Ovary (tissue), 7 donors: ENCODE measurements at regions not wholly inside any gene's neighbourhood (a gene's known extent, or its start where the extent isn't known, plus 50 kb on each side); places are given as distances from the start of the nearest gene placed in this dataset.

Experiments used
- DNase-seq, 5 donors: peaks; one replicate each; pipeline ENCODE4 v3.0.0-alpha.2; 2019 to 2020
- H3K27ac ChIP-seq, 2 donors: fragments of 200-600 bp; one replicate each; pipeline versions ENCODE4 v1.5.1 to v1.8.0; 2019 to 2022
- H3K27me3 ChIP-seq: fragments of 200-600 bp; one replicate; pipeline ENCODE4 v1.8.0; 2022
- H3K36me3 ChIP-seq: fragments of 200-600 bp; sonication (generic); one replicate; pipeline ENCODE4 v1.5.1; 2019
- H3K4me1 ChIP-seq: one replicate; pipeline ENCODE4 v1.8.1; 2013; ENCODE audit warnings: mild to moderate bottlenecking, moderate library complexity; ENCODE audit not compliant: insufficient read depth
- H3K4me3 ChIP-seq: fragments of 200-600 bp; sonication (generic); one replicate; pipeline ENCODE4 v1.5.1; 2017
- H3K9me3 ChIP-seq, 2 donors: fragments of 200-600 bp in 1 of 2; sonication (generic) in 1 of 2; one replicate each; pipeline versions ENCODE4 v1.5.1 to v1.8.1; 2013 to 2019; ENCODE audit warnings: mild to moderate bottlenecking in 1 of 2, moderate library complexity in 1 of 2
- EP300 ChIP-seq: sonication (generic); formaldehyde crosslinking; IDR thresholded peaks from one replicate; pipeline ENCODE4 v1.6.1; 2017; ENCODE audit warnings: antibody characterized with exemption
- POLR2A ChIP-seq: fragments of 450-650 bp; IDR thresholded peaks from one replicate; pipeline ENCODE4 v1.6.1; 2017; ENCODE audit warnings: antibody characterized with exemption, mild to moderate bottlenecking, moderate library complexity
- WGBS, 3 donors: extraction: QIAGEN DNeasy Blood & Tissue Kit in 1 of 3; methylation state at CpG; one replicate each; pipeline versions ENCODE4 v1.1.5 to v1.1.7; 2013 to 2017; 5-methylcytosine and 5-hydroxymethylcytosine counted together
- intact Hi-C, 4 donors: fragments of 100-400 bp; cut with DNase I; formaldehyde crosslinking; loops; one replicate each; pipeline versions ENCODE4 v1.11.0 to v1.15.1; 2022 to 2023
- TF ChIP-seq, protein P1 (sequence below), 3 donors: fragments of 450-650 bp in 2 of 3; fragments of 200-600 bp in 1 of 3; IDR thresholded peaks; one replicate each; pipeline versions ENCODE4 v1.5.1 to v1.8.0; 2016 to 2022; ENCODE audit warnings: antibody characterized with exemption in 3 of 3, mild to moderate bottlenecking in 1 of 3
- donor health status: DM: no; HTN: no; CAD: no; lungs with moderate emphysema.
- donor health status: DM: no; HTN: no; CAD: no.
- donor health status: Bipolar disorder and iron deficiency.
- donor health status: DM: no; HTN: no; CAD: no.
- donor health status: DM: yes; HTN: yes; CAD: no.

GRCh38 chr9:87013490-87013889, 66.2 kb upstream of the GAS1 start:
- TF ChIP-seq POLR2A (no peak), EP300 (no peak)
- TF ChIP-seq, protein P1, sequence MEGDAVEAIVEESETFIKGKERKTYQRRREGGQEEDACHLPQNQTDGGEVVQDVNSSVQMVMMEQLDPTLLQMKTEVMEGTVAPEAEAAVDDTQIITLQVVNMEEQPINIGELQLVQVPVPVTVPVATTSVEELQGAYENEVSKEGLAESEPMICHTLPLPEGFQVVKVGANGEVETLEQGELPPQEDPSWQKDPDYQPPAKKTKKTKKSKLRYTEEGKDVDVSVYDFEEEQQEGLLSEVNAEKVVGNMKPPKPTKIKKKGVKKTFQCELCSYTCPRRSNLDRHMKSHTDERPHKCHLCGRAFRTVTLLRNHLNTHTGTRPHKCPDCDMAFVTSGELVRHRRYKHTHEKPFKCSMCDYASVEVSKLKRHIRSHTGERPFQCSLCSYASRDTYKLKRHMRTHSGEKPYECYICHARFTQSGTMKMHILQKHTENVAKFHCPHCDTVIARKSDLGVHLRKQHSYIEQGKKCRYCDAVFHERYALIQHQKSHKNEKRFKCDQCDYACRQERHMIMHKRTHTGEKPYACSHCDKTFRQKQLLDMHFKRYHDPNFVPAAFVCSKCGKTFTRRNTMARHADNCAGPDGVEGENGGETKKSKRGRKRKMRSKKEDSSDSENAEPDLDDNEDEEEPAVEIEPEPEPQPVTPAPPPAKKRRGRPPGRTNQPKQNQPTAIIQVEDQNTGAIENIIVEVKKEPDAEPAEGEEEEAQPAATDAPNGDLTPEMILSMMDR (IDR thresholded peaks at IDR 0.05): no peak
- DNase-seq: no peak
- WGBS, 3 donors: 84 to 91% (median 89%) methylated on average over 3 of the region's 3 CpGs
- Histone ChIP-seq H3K4me3 (no peak overlapping the region), H3K27me3 (no peaks in the 10 kb centered on the region), H3K9me3 (no peaks in the 10 kb centered on the region), H3K4me1 (peaks cover 4% of the 10 kb centered on the region), H3K36me3 (no peaks in the 10 kb centered on the region), H3K27ac (no peak overlapping the region)
- intact Hi-C loops: no loop called here

GRCh38 chr9:87014436-87014835, 67.1 kb upstream of the GAS1 start:
- Histone ChIP-seq H3K27me3 (no peaks in the 10 kb centered on the region), H3K4me3 (no peak overlapping the region), H3K27ac (no peak overlapping the region), H3K36me3 (no peaks in the 10 kb centered on the region), H3K4me1 (peaks cover 4% of the 10 kb centered on the region), H3K9me3 (no peaks in the 10 kb centered on the region)
- WGBS, 3 donors: 3 to 10% (median 6%) methylated on average over 1 of the region's 1 CpG
- intact Hi-C loops: no loop called here
- no peak for DNase-seq
- TF ChIP-seq, protein P1 (IDR thresholded peaks at IDR 0.05): no peak
- no peak for TF ChIP-seq EP300
- no peak for TF ChIP-seq POLR2A

- Histone ChIP-seq H3K27me3 (no peaks in the 10 kb centered on the region), H3K4me1 (peaks cover 4% of the 10 kb centered on the region), H3K36me3 (no peaks in the 10 kb centered on the region), H3K27ac (no peak overlapping the region), H3K4me3 (no peak overlapping the region), H3K9me3 (no peaks in the 10 kb centered on the region)
- TF ChIP-seq, protein P1 (IDR thresholded peaks at IDR 0.05): no peak
- TF ChIP-seq EP300: no peak
- no peak for TF ChIP-seq POLR2A
- intact Hi-C loops: no loop called here
- DNase-seq: no peak
- 89 to 96% (median 94%) methylated on average over 3 of the region's 3 CpGs for WGBS, 3 donors
Measured at GRCh38 chr9:87016681-87017080, 69.4 kb upstream of the GAS1 start.

DNA sequence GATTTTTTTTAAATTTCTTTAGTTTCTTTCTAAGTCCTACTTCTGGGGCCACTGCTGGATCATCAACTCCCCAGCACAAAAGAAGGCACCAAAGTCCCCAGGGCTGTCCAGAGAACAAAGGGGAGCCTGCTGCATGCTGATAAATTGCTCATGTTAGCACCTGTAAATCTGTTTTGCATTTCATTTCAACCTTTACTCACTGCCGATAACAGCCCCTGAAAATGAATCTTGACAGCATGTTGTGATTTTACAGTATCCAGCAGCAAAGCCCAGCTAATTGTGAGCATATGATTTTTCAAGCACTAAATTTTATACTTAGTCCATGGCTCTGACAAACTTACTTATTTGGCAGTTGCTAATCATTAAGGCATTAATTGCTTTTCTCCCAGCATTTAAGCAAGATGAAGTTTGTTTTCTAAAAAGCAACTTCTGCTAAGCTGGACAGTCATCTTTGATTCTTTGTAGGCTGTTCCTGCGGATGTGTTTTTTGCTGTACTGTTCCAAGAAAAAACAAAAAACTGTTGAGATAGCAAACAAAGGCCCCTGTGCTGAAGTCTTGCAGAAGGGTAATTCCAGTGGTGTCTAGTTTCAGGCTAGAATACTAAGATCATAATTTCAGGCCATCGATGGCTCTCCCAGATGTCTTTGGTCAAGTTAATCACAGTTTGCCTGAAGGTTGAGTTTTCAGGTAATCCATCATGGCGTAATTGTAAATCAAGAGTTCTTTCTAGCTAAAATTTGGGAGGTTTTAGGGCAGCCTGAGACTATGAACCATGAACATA, 73.1 kb upstream of the GAS1 start:
- Histone ChIP-seq H3K9me3 (no peaks in the 10 kb centered on the region), H3K36me3 (no peaks in the 10 kb centered on the region), H3K4me3 (no peak overlapping the region), H3K27me3 (no peaks in the 10 kb centered on the region), H3K27ac (no peak overlapping the region), H3K4me1 (no peaks in the 10 kb centered on the region)
- intact Hi-C loops: no loop called here
- WGBS, 3 donors: 46 to 51% (median 49%) methylated on average over 4 of the region's 4 CpGs
- DNase-seq: no peak
- TF ChIP-seq POLR2A (no peak), EP300 (no peak)
- TF ChIP-seq, protein P1 (IDR thresholded peaks at IDR 0.05): no peak
